ENCODE measurements at regions not wholly inside any gene's neighbourhood (a gene's known extent, or its start where the extent isn't known, plus 50 kb on each side); places are given as distances from the start of the nearest gene placed in this dataset.

DNA sequence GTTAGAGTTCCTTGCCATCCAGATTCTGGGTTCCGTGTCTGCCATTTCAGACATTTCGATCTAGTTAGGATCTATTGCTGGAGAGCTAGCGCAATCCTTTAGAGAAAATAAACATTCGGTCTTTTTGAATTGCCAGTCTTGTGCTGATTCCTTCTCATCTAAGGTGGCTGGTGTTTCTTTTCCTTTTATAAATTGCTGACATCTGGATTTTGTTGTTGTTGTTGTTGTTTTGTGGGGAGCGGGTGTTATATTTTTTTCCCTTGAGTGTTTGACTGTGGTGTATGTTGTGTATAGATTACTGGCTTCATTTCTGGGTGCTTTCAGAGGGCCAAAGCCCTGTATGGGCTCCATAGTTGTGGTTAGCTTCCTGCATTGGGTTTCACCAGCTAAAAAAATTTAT lies 128.5 kb upstream of the LRP1B start:
- DNase-seq (ENCODE audit: low read depth, low spot score) = no peak
- Histone ChIP-seq H3K9me1 (replicated peaks; ENCODE audit: control insufficient read depth, extremely low read depth, insufficient read depth, low read length) (no peaks in the 10 kb centered on the region), H3K4me1 (ENCODE audit: control insufficient read depth, extremely low read depth, insufficient read depth, low read length) (no peaks in the 10 kb centered on the region), H4K20me1 (replicated peaks; ENCODE audit: control insufficient read depth, extremely low read depth, insufficient read depth, low read length) (no peaks in the 10 kb centered on the region), H3K79me2 (ENCODE audit: control insufficient read depth, insufficient read depth, low read length) (no peaks in the 10 kb centered on the region), H3K4me2 (ENCODE audit: insufficient read depth, low read length) (no peak overlapping the region), H3K4me3 (replicated peaks in 1 of 3; ENCODE audit: insufficient read depth in 1 of 3, low read depth in 1 of 3, low read length in 3 of 3) (no peak overlapping the region), H3K27ac (ENCODE audit: insufficient read depth, low read depth, low read length) (no peak overlapping the region), H3K9ac (replicated peaks; ENCODE audit: extremely low read depth, insufficient read depth, low read length) (no peak overlapping the region), H3K27me3 (ENCODE audit: control insufficient read depth in 2 of 2, insufficient read depth in 2 of 2, low read length in 2 of 2) (no peaks in the 10 kb centered on the region), H3K9me3 (replicated peaks; ENCODE audit: control insufficient read depth, insufficient read depth, low read length) (no peaks in the 10 kb centered on the region), H3K36me3 (ENCODE audit: control insufficient read depth in 2 of 2, extremely low read depth in 1 of 2, insufficient read depth in 2 of 2, low read length in 2 of 2) (no peaks in the 10 kb centered on the region), H2AFZ (ENCODE audit: low read depth, low read length) (no peak overlapping the region)
- dilution Hi-C loops (cut with MboI; ENCODE audit: extremely low pct_ligation_motif_present, low sequenced_read_pairs) (no loop called here), intact Hi-C loops (cut with micrococcal nuclease) (no loop called here)
- ChIA-PET POLR2A (no interaction called here), CTCF (no interaction called here)
- BruUV-seq (replicated peaks) = no TSS peak
- no peak for TF ChIP-seq FOS (IDR thresholded peaks at IDR 0.05; ENCODE audit: borderline replicate concordance, insufficient read depth, low read length)
- TF ChIP-seq, protein P1, sequence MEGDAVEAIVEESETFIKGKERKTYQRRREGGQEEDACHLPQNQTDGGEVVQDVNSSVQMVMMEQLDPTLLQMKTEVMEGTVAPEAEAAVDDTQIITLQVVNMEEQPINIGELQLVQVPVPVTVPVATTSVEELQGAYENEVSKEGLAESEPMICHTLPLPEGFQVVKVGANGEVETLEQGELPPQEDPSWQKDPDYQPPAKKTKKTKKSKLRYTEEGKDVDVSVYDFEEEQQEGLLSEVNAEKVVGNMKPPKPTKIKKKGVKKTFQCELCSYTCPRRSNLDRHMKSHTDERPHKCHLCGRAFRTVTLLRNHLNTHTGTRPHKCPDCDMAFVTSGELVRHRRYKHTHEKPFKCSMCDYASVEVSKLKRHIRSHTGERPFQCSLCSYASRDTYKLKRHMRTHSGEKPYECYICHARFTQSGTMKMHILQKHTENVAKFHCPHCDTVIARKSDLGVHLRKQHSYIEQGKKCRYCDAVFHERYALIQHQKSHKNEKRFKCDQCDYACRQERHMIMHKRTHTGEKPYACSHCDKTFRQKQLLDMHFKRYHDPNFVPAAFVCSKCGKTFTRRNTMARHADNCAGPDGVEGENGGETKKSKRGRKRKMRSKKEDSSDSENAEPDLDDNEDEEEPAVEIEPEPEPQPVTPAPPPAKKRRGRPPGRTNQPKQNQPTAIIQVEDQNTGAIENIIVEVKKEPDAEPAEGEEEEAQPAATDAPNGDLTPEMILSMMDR (IDR thresholded peaks at IDR 0.05; ENCODE audit: extremely low read depth in 1 of 2, insufficient read depth in 1 of 2, low read depth in 1 of 2, low read length in 2 of 2) = no peak
- TF ChIP-seq EZH2 (IDR thresholded peaks at IDR 0.05; ENCODE audit: borderline replicate concordance, low read depth, low read length, severe bottlenecking) = no peak
- no peak for TF ChIP-seq GATA2 (IDR thresholded peaks at IDR 0.05; ENCODE audit: insufficient read depth, insufficient read length, low read depth, low read length)
- TF ChIP-seq POLR2A (IDR thresholded peaks at IDR 0.05; ENCODE audit: low read depth, low read length) = no peak
- TF ChIP-seq MYC (IDR thresholded peaks at IDR 0.05; ENCODE audit: low read depth, low read length) = no peak
- no peak for TF ChIP-seq JUN (IDR thresholded peaks at IDR 0.05; ENCODE audit: borderline replicate concordance, insufficient read depth, insufficient read length, low read depth)
- TF ChIP-seq, protein P2, sequence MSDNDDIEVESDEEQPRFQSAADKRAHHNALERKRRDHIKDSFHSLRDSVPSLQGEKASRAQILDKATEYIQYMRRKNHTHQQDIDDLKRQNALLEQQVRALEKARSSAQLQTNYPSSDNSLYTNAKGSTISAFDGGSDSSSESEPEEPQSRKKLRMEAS (IDR thresholded peaks at IDR 0.05; ENCODE audit: insufficient read depth, insufficient read length) = no peak
- FAIRE-seq = no peak

All from endothelial cell of umbilical vein (primary cell).